ENCODE measurements at regions not wholly inside any gene's neighbourhood (a gene's known extent, or its start where the extent isn't known, plus 50 kb on each side); places are given as distances from the start of the nearest gene placed in this dataset.

GRCh38 chr11:92342034-92342720 lies 117.6 kb downstream of the FAT3 start:
- Histone ChIP-seq H3K9ac (ENCODE audit: low read depth in 1 of 2, low read length in 2 of 2) (no peak overlapping the region), H3K9me3 (ENCODE audit: control insufficient read depth in 1 of 2, low read length in 2 of 2) (no peaks in the 10 kb centered on the region)

GRCh38 chr11:92342886-92343285 lies 118.3 kb downstream of the FAT3 start:
- Histone ChIP-seq H3K9me3 (ENCODE audit: control insufficient read depth in 1 of 2, low read length in 2 of 2) (no peaks in the 10 kb centered on the region), H3K4me1 (ENCODE audit: control insufficient read depth in 1 of 2, insufficient read depth in 2 of 2, low read length in 2 of 2) (no peaks in the 10 kb centered on the region), H3K27ac (ENCODE audit: low read depth, low read length) (no peak overlapping the region), H3K36me3 (ENCODE audit: control insufficient read depth in 1 of 2, insufficient read depth in 2 of 2, low read length in 2 of 2) (no peaks in the 10 kb centered on the region), H3K27me3 (ENCODE audit: control insufficient read depth in 1 of 2, insufficient read depth in 2 of 2, low read length in 2 of 2) (peaks cover 0 to 5% of the 10 kb centered on the region in 2 donors), H3K4me3 (ENCODE audit: low read depth in 1 of 2, low read length in 2 of 2) (no peak overlapping the region), H3K9ac (ENCODE audit: low read depth in 1 of 2, low read length in 2 of 2) (no peak overlapping the region)

More at GRCh38 chr11:92342034-92342720, 117.6 kb downstream of the FAT3 start:
- Histone ChIP-seq H3K27me3 (ENCODE audit: control insufficient read depth in 1 of 2, insufficient read depth in 2 of 2, low read length in 2 of 2) (peaks cover 0 to 5% of the 10 kb centered on the region in 2 donors), H3K36me3 (ENCODE audit: control insufficient read depth in 1 of 2, insufficient read depth in 2 of 2, low read length in 2 of 2) (no peaks in the 10 kb centered on the region), H3K4me3 (ENCODE audit: low read depth in 1 of 2, low read length in 2 of 2) (no peak overlapping the region), H3K4me1 (ENCODE audit: control insufficient read depth in 1 of 2, insufficient read depth in 2 of 2, low read length in 2 of 2) (no peaks in the 10 kb centered on the region), H3K27ac (ENCODE audit: low read depth, low read length) (no peak overlapping the region)

DNA sequence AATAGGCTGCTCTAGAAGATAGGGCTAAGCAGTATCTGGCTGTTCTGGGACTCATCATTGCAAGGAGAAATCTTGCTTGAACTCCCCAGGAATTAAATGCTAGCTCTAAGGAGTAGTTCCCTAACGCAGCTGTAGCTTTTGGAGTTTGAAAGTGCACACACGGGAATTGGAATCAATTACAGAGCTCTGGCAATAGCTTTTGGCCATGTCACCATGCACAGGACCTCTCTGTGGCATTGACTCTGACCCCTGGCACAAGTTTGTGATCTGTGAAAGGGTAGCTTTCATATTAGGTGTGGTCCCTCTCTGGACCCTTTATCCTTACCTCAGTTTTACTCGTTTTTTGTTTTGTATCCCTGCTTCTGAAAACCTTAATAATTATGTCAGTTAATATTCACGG lies 121.6 kb downstream of the FAT3 start:
- H3K27me3 ChIP-seq (ENCODE audit: control insufficient read depth in 1 of 2, insufficient read depth in 2 of 2, low read length in 2 of 2), result peaks cover 0 to 5% of the 10 kb centered on the region in 2 donors
- no peak overlapping the region for H3K9ac ChIP-seq (ENCODE audit: low read depth in 1 of 2, low read length in 2 of 2)
- H3K9me3 ChIP-seq (ENCODE audit: control insufficient read depth in 1 of 2, low read length in 2 of 2), result no peaks in the 10 kb centered on the region
- H3K4me3 ChIP-seq (ENCODE audit: low read depth in 1 of 2, low read length in 2 of 2), result no peak overlapping the region
- H3K27ac ChIP-seq (ENCODE audit: low read depth, low read length), result no peak overlapping the region
- H3K4me1 ChIP-seq (ENCODE audit: control insufficient read depth in 1 of 2, insufficient read depth in 2 of 2, low read length in 2 of 2), result no peaks in the 10 kb centered on the region
- H3K36me3 ChIP-seq (ENCODE audit: control insufficient read depth in 1 of 2, insufficient read depth in 2 of 2, low read length in 2 of 2), result no peaks in the 10 kb centered on the region

- Histone ChIP-seq H3K27me3 (ENCODE audit: control insufficient read depth in 1 of 2, insufficient read depth in 2 of 2, low read length in 2 of 2) (peaks cover 0 to 5% of the 10 kb centered on the region in 2 donors), H3K4me3 (ENCODE audit: low read depth in 1 of 2, low read length in 2 of 2) (no peak overlapping the region), H3K9me3 (ENCODE audit: control insufficient read depth in 1 of 2, low read length in 2 of 2) (no peaks in the 10 kb centered on the region), H3K4me1 (ENCODE audit: control insufficient read depth in 1 of 2, insufficient read depth in 2 of 2, low read length in 2 of 2) (no peaks in the 10 kb centered on the region), H3K36me3 (ENCODE audit: control insufficient read depth in 1 of 2, insufficient read depth in 2 of 2, low read length in 2 of 2) (no peaks in the 10 kb centered on the region), H3K27ac (ENCODE audit: low read depth, low read length) (no peak overlapping the region), H3K9ac (ENCODE audit: low read depth in 1 of 2, low read length in 2 of 2) (no peak overlapping the region)
Observed at GRCh38 chr11:92347454-92347853, 122.8 kb downstream of the FAT3 start.

GRCh38 chr11:92349486-92350156 lies 125.0 kb downstream of the FAT3 start:
- Histone ChIP-seq H3K4me1 (ENCODE audit: control insufficient read depth in 1 of 2, insufficient read depth in 2 of 2, low read length in 2 of 2) (no peaks in the 10 kb centered on the region), H3K9ac (ENCODE audit: low read depth in 1 of 2, low read length in 2 of 2) (no peak overlapping the region), H3K27ac (ENCODE audit: low read depth, low read length) (no peak overlapping the region), H3K9me3 (ENCODE audit: control insufficient read depth in 1 of 2, low read length in 2 of 2) (no peaks in the 10 kb centered on the region), H3K36me3 (ENCODE audit: control insufficient read depth in 1 of 2, insufficient read depth in 2 of 2, low read length in 2 of 2) (no peaks in the 10 kb centered on the region), H3K27me3 (ENCODE audit: control insufficient read depth in 1 of 2, insufficient read depth in 2 of 2, low read length in 2 of 2) (peaks cover 0 to 5% of the 10 kb centered on the region in 2 donors), H3K4me3 (ENCODE audit: low read depth in 1 of 2, low read length in 2 of 2) (no peak overlapping the region)

DNA sequence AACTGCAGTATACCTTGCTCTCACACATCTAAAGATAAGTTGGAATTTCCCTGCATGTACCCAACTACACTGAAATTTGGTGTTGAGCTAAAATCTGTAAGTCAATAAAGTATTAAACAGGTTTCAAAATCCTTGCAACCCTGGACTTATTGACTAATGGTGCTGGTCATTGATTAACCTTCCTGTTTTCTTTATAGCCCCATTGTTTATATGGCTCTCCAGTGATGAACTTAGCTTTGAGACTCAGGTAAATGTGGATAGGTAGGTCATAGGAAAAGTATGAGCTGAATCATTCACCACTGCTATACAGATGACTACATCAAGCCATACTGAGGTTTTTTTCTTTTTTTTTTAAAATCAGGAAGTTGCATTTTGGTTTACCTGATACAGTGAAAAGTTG lies 132.7 kb downstream of the FAT3 start:
- no peaks in the 10 kb centered on the region for H3K36me3 ChIP-seq (ENCODE audit: control insufficient read depth in 1 of 2, insufficient read depth in 2 of 2, low read length in 2 of 2)
- H3K4me3 ChIP-seq (ENCODE audit: low read depth in 1 of 2, low read length in 2 of 2), result no peak overlapping the region
- H3K9ac ChIP-seq (ENCODE audit: low read depth in 1 of 2, low read length in 2 of 2), result no peak overlapping the region
- no peaks in the 10 kb centered on the region for H3K9me3 ChIP-seq (ENCODE audit: control insufficient read depth in 1 of 2, low read length in 2 of 2)
- H3K27ac ChIP-seq (ENCODE audit: low read depth, low read length), result no peak overlapping the region
- H3K27me3 ChIP-seq (ENCODE audit: control insufficient read depth in 1 of 2, insufficient read depth in 2 of 2, low read length in 2 of 2), result no peaks in the 10 kb centered on the region
- no peaks in the 10 kb centered on the region for H3K4me1 ChIP-seq (ENCODE audit: control insufficient read depth in 1 of 2, insufficient read depth in 2 of 2, low read length in 2 of 2)

- Histone ChIP-seq H3K9me3 (ENCODE audit: control insufficient read depth in 1 of 2, low read length in 2 of 2) (no peaks in the 10 kb centered on the region), H3K9ac (ENCODE audit: low read depth in 1 of 2, low read length in 2 of 2) (no peak overlapping the region), H3K27me3 (ENCODE audit: control insufficient read depth in 1 of 2, insufficient read depth in 2 of 2, low read length in 2 of 2) (no peaks in the 10 kb centered on the region), H3K4me3 (ENCODE audit: low read depth in 1 of 2, low read length in 2 of 2) (no peak overlapping the region), H3K27ac (ENCODE audit: low read depth, low read length) (no peak overlapping the region), H3K36me3 (ENCODE audit: control insufficient read depth in 1 of 2, insufficient read depth in 2 of 2, low read length in 2 of 2) (no peaks in the 10 kb centered on the region), H3K4me1 (ENCODE audit: control insufficient read depth in 1 of 2, insufficient read depth in 2 of 2, low read length in 2 of 2) (no peaks in the 10 kb centered on the region)
Observed at GRCh38 chr11:92357841-92358240, 133.2 kb downstream of the FAT3 start.

- Histone ChIP-seq H3K27me3 (ENCODE audit: control insufficient read depth in 1 of 2, insufficient read depth in 2 of 2, low read length in 2 of 2) (no peaks in the 10 kb centered on the region), H3K9ac (ENCODE audit: low read depth in 1 of 2, low read length in 2 of 2) (no peak overlapping the region), H3K4me1 (ENCODE audit: control insufficient read depth in 1 of 2, insufficient read depth in 2 of 2, low read length in 2 of 2) (no peaks in the 10 kb centered on the region), H3K27ac (ENCODE audit: low read depth, low read length) (no peak overlapping the region), H3K9me3 (ENCODE audit: control insufficient read depth in 1 of 2, low read length in 2 of 2) (no peaks in the 10 kb centered on the region), H3K36me3 (ENCODE audit: control insufficient read depth in 1 of 2, insufficient read depth in 2 of 2, low read length in 2 of 2) (no peaks in the 10 kb centered on the region), H3K4me3 (ENCODE audit: low read depth in 1 of 2, low read length in 2 of 2) (no peak overlapping the region)
Observed at GRCh38 chr11:92361551-92361950, 136.9 kb downstream of the FAT3 start.

- no peak overlapping the region for H3K27ac ChIP-seq (ENCODE audit: low read depth, low read length)
- H3K4me3 ChIP-seq (ENCODE audit: low read depth in 1 of 2, low read length in 2 of 2), result no peak overlapping the region
- H3K27me3 ChIP-seq (ENCODE audit: control insufficient read depth in 1 of 2, insufficient read depth in 2 of 2, low read length in 2 of 2), result no peaks in the 10 kb centered on the region
- H3K36me3 ChIP-seq (ENCODE audit: control insufficient read depth in 1 of 2, insufficient read depth in 2 of 2, low read length in 2 of 2), result no peaks in the 10 kb centered on the region
- no peaks in the 10 kb centered on the region for H3K4me1 ChIP-seq (ENCODE audit: control insufficient read depth in 1 of 2, insufficient read depth in 2 of 2, low read length in 2 of 2)
- H3K9me3 ChIP-seq (ENCODE audit: control insufficient read depth in 1 of 2, low read length in 2 of 2), result no peaks in the 10 kb centered on the region
- no peak overlapping the region for H3K9ac ChIP-seq (ENCODE audit: low read depth in 1 of 2, low read length in 2 of 2)
Observed at GRCh38 chr11:92362989-92363388, 138.4 kb downstream of the FAT3 start.

DNA sequence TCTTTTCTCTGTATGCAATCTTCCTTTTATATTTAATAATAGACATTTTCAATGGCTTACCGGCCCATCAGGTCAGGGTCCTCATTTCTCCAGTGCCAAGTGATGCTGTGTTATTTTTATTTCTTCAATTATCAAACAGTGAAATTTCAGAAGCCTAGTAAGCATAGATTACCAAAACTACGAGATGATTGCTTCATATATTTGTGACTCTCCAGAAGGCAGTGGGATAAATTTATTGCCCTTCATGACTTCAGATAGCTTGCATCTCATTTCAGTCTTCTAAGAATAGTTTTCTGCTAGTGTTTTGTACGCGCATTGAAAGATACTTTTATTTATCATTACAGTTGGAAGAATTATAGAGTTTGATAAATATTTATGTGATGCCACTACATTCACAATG lies 139.6 kb downstream of the FAT3 start:
- Histone ChIP-seq H3K4me3 (ENCODE audit: low read depth in 1 of 2, low read length in 2 of 2) (no peak overlapping the region), H3K4me1 (ENCODE audit: control insufficient read depth in 1 of 2, insufficient read depth in 2 of 2, low read length in 2 of 2) (no peaks in the 10 kb centered on the region), H3K27ac (ENCODE audit: low read depth, low read length) (no peak overlapping the region), H3K27me3 (ENCODE audit: control insufficient read depth in 1 of 2, insufficient read depth in 2 of 2, low read length in 2 of 2) (no peaks in the 10 kb centered on the region), H3K9ac (ENCODE audit: low read depth in 1 of 2, low read length in 2 of 2) (no peak overlapping the region), H3K36me3 (ENCODE audit: control insufficient read depth in 1 of 2, insufficient read depth in 2 of 2, low read length in 2 of 2) (no peaks in the 10 kb centered on the region), H3K9me3 (ENCODE audit: control insufficient read depth in 1 of 2, low read length in 2 of 2) (no peaks in the 10 kb centered on the region)
